GM12878 (cell line): ENCODE measurements at regions not wholly inside any gene's neighbourhood (a gene's known extent, or its start where the extent isn't known, plus 50 kb on each side); places are given as distances from the start of the nearest gene placed in this dataset.

Experiments used
- ATAC-seq: fragments of 200-7000 bp; cut with Tn5 transposase; 3 replicates; pipeline ENCODE4 v1.9.1; 2020; ENCODE audit warnings: mild to moderate bottlenecking, moderate library complexity
- BruUV-seq: library from RNA; stranded (reverse); fragments of 400-500 nt; replicated peaks from 2 replicates; lab custom pipeline; 2021; lab: Mats Ljungman, UMichigan
- CTCF ChIA-PET: fragments of 300-600 bp; sonication (Branson Sonifier 250); formaldehyde crosslinking; extraction: SDS; loops from one replicate; lab custom pipeline; 2021; ENCODE audit warnings: inconsistent platforms; lab: Yijun Ruan, JAX
- POLR2A ChIA-PET: fragments of 350-600 bp; formaldehyde crosslinking; extraction: SDS; loops from one replicate; lab custom pipeline; 2021; ENCODE audit warnings: inconsistent platforms; lab: Charles Lee
- RAD21 ChIA-PET: fragments of 300-600 bp; sonication (Branson Sonifier 250); formaldehyde crosslinking; loops from one replicate; lab custom pipeline; 2023; ENCODE audit warnings: antibody characterized with exemption; ENCODE audit not compliant: unreplicated experiment; lab: Charles Lee
- SMC1A ChIA-PET: fragments of 300-600 bp; sonication (Branson Sonifier 250); formaldehyde crosslinking; loops from one replicate; lab custom pipeline; 2023; ENCODE audit not compliant: unreplicated experiment, uncharacterized antibody; lab: Charles Lee
- DNase-seq: peaks from one replicate; pipeline ENCODE4 v3.0.0-alpha.2; 2011; ENCODE audit warnings: low read depth, low spot score
- FAIRE-seq: peaks from 3 replicates; lab custom pipeline; 2011; peaks lifted over from hg19 to GRCh38; lab: Jason Lieb, UNC
- H2AFZ ChIP-seq: 2 replicates; pipeline ENCODE4 v1.6.0; 2011; ENCODE audit warnings: low read depth, low read length, control low read depth; ENCODE audit not compliant: control insufficient read depth
- H3K27ac ChIP-seq: 2 replicates; pipeline ENCODE4 v1.5.1; 2011; ENCODE audit warnings: control low read depth; ENCODE audit not compliant: control insufficient read depth, insufficient read depth
- H3K27me3 ChIP-seq, 2 experiments: replicated peaks in 1 of 2; 2 replicates each; pipeline versions ENCODE4 v1.6.0 to v1.6.1; 2011; ENCODE audit warnings: low read length in 1 of 2; ENCODE audit not compliant: control insufficient read depth in 2 of 2, insufficient read depth in 2 of 2
- H3K36me3 ChIP-seq, 2 experiments: 2 replicates each; pipeline ENCODE4 v1.5.1; 2011; ENCODE audit warnings: low read length in 1 of 2; ENCODE audit not compliant: control insufficient read depth in 2 of 2, insufficient read depth in 2 of 2
- H3K4me1 ChIP-seq: 2 replicates; pipeline ENCODE4 v1.6.1; 2011; ENCODE audit warnings: mild to moderate bottlenecking, low read length, moderate library complexity, mixed read lengths; ENCODE audit not compliant: control insufficient read depth, insufficient read depth
- H3K4me2 ChIP-seq: 2 replicates; pipeline ENCODE4 v1.6.0; 2011; ENCODE audit warnings: control low read depth; ENCODE audit not compliant: control insufficient read depth, insufficient read depth
- H3K4me3 ChIP-seq: fragments of 200-600 bp; sonication (generic); 2 replicates; pipeline ENCODE4 v1.5.1; 2016
- H3K79me2 ChIP-seq: 2 replicates; pipeline ENCODE4 v1.6.0; 2011; ENCODE audit warnings: low read length; ENCODE audit not compliant: control insufficient read depth, insufficient read depth
- H3K9ac ChIP-seq: 2 replicates; pipeline ENCODE4 v1.8.0; 2011; ENCODE audit warnings: low read length, control low read depth, mixed read lengths; ENCODE audit not compliant: control insufficient read depth, insufficient read depth
- H3K9me3 ChIP-seq: replicated peaks from 3 replicates; pipeline ENCODE4 v1.5.1; 2011; ENCODE audit warnings: mild to moderate bottlenecking, low read length; ENCODE audit not compliant: control insufficient read depth, insufficient read depth
- H4K20me1 ChIP-seq: 2 replicates; pipeline ENCODE4 v1.6.0; 2011; ENCODE audit not compliant: control insufficient read depth, insufficient read depth
- ATF3 ChIP-seq: IDR thresholded peaks from 2 replicates; pipeline ENCODE4 v1.6.1; 2011; ENCODE audit warnings: low read depth, mild to moderate bottlenecking, low read length, moderate library complexity, borderline replicate concordance; ENCODE audit errors: extremely low read depth
- CHD2 ChIP-seq: IDR thresholded peaks from 2 replicates; pipeline ENCODE4 v1.6.1; 2011; ENCODE audit warnings: low read depth, low read length, improper control_type of control experiment, borderline replicate concordance
- CREM ChIP-seq: IDR thresholded peaks from 2 replicates; pipeline ENCODE4 v1.6.1; 2014; ENCODE audit warnings: antibody characterized with exemption, low read depth
- HDAC6 ChIP-seq: fragments of 200-600 bp; sonication (generic); IDR thresholded peaks from one replicate; pipeline ENCODE4 v1.8.0; 2017; ENCODE audit warnings: antibody characterized with exemption; ENCODE audit not compliant: unreplicated experiment
- NFYB ChIP-seq: IDR thresholded peaks from 2 replicates; pipeline ENCODE4 v1.6.1; 2011; ENCODE audit warnings: low read depth, mild to moderate bottlenecking, low read length, improper control_type of control experiment, moderate library complexity; ENCODE audit not compliant: insufficient read depth
- SIX5 ChIP-seq: IDR thresholded peaks from 2 replicates; pipeline ENCODE4 v1.6.1; 2011; ENCODE audit warnings: mild to moderate bottlenecking, low read depth, low read length, moderate library complexity; ENCODE audit not compliant: severe bottlenecking
- TCF3 ChIP-seq: IDR thresholded peaks from 2 replicates; pipeline ENCODE4 v1.6.1; 2012; ENCODE audit warnings: low read depth, mild to moderate bottlenecking, low read length, borderline replicate concordance; ENCODE audit not compliant: insufficient read depth
- USF1 ChIP-seq: IDR thresholded peaks from 2 replicates; pipeline ENCODE4 v1.6.1; 2011; ENCODE audit warnings: borderline replicate concordance, low read depth, mild to moderate bottlenecking, moderate library complexity, mixed read lengths, low read length; ENCODE audit not compliant: insufficient read depth; ENCODE audit errors: extremely low read length
- WGBS: methylation state at CpG from one replicate; pipeline ENCODE4 v1.1.6; 2016; ENCODE audit warnings: low lambda C conversion rate; ENCODE audit not compliant: insufficient replicate concordance, insufficient coverage; ENCODE audit errors: missing lambda C conversion rate; 5-methylcytosine and 5-hydroxymethylcytosine counted together
- in situ Hi-C: fragments of 300-500 bp; cut with MboI; formaldehyde crosslinking; loops from 9 replicates; pipeline ENCODE4 v1.14.3; 2018; ENCODE audit warnings: mixed read lengths
- intact Hi-C: fragments of 100-400 bp; cut with micrococcal nuclease; formaldehyde crosslinking; loops from one replicate; pipeline ENCODE4 v1.14.2; 2022; ENCODE audit not compliant: unreplicated experiment

- no peak for TF ChIP-seq CREM
- peak; percentile 78; the same call in 1 of the 2 replicates for TF ChIP-seq ATF3
- TF ChIP-seq NFYB = 0 out of 2 replicates have a peak, but pooled peaks have one; percentile 53
- peak; percentile 9 for TF ChIP-seq SIX5
- peak; percentile 80 for TF ChIP-seq USF1
These were observed 240.5 kb downstream of the ADGRD1 start (continued) for GRCh38 chr12:131194166-131194565.

GRCh38 chr12:131195796-131196195 is 242.1 kb downstream of the ADGRD1 start:
- intact Hi-C loops (no loop called here), in situ Hi-C loops (no loop called here)
- Histone ChIP-seq H3K79me2 (no peaks in the 10 kb centered on the region), H3K4me3 (no peak overlapping the region), H3K27ac (no peak overlapping the region), H3K4me1 (no peaks in the 10 kb centered on the region), H4K20me1 (no peaks in the 10 kb centered on the region), H3K9me3 (peaks cover 3% of the 10 kb centered on the region; the same call in 1 of the 3 replicates), H2AFZ (no peak overlapping the region), H3K9ac (no peak overlapping the region), H3K36me3 (no peaks in the 10 kb centered on the region), H3K4me2 (no peak overlapping the region), H3K27me3 (no peaks in the 10 kb centered on the region)
- no peak for TF ChIP-seq HDAC6
- no peak for TF ChIP-seq TCF3
- no peak for TF ChIP-seq CHD2
- SMC1A ChIA-PET = no interaction called here
- POLR2A ChIA-PET = no interaction called here
- FAIRE-seq = no peak
- CTCF ChIA-PET = no interaction called here
- ATAC-seq = no peak
- DNase-seq = no peak
- RAD21 ChIA-PET = no interaction called here
- BruUV-seq = no TSS peak
- 50% methylated on average over 7 of the region's 9 CpGs for WGBS
